ENCODE measurements at regions not wholly inside any gene's neighbourhood (a gene's known extent, or its start where the extent isn't known, plus 50 kb on each side); places are given as distances from the start of the nearest gene placed in this dataset.

GRCh38 chr11:29026286-29026685 is 918.1 kb downstream of the METTL15 start:
- CTCF ChIA-PET = no interaction called here
- no peak for DNase-seq (ENCODE audit: low read depth)
- TF ChIP-seq CTCF (IDR thresholded peaks at IDR 0.05; ENCODE audit: insufficient read depth, low read depth, low read length) = no peak
- POLR2A ChIA-PET = no interaction called here
- H3K27me3 ChIP-seq (ENCODE audit: control insufficient read depth, insufficient read depth, low read length) = no peaks in the 10 kb centered on the region
- H3K4me3 ChIP-seq (ENCODE audit: low read depth, low read length) = no peak overlapping the region
- no peaks in the 10 kb centered on the region for H3K36me3 ChIP-seq (ENCODE audit: control insufficient read depth, insufficient read depth, low read length)

- DNase-seq (ENCODE audit: low read depth) = no peak
- CTCF ChIA-PET = interaction anchor here (1.4 kb wide), 1 partner anchor 134 kb away, joined by 4 read pairs; no protein-coding TSS in a partner anchor
- no peak for TF ChIP-seq CTCF (IDR thresholded peaks at IDR 0.05; ENCODE audit: insufficient read depth, low read depth, low read length)
- H3K36me3 ChIP-seq (ENCODE audit: control insufficient read depth, insufficient read depth, low read length) = no peaks in the 10 kb centered on the region
- POLR2A ChIA-PET = no interaction called here
- H3K4me3 ChIP-seq (ENCODE audit: low read depth, low read length) = no peak overlapping the region
- H3K27me3 ChIP-seq (ENCODE audit: control insufficient read depth, insufficient read depth, low read length) = no peaks in the 10 kb centered on the region
Measured at GRCh38 chr11:29025001-29025400, 916.8 kb downstream of the METTL15 start.

GRCh38 chr11:29024386-29024785 is 916.2 kb downstream of the METTL15 start:
- Histone ChIP-seq H3K27me3 (ENCODE audit: control insufficient read depth, insufficient read depth, low read length) (no peaks in the 10 kb centered on the region), H3K36me3 (ENCODE audit: control insufficient read depth, insufficient read depth, low read length) (no peaks in the 10 kb centered on the region), H3K4me3 (ENCODE audit: low read depth, low read length) (no peak overlapping the region)
- DNase-seq (ENCODE audit: low read depth) = no peak
- ChIA-PET CTCF (interaction anchor here (1.4 kb wide), 1 partner anchor 135 kb away, joined by 4 read pairs; no protein-coding TSS in a partner anchor), POLR2A (no interaction called here)
- no peak for TF ChIP-seq CTCF (IDR thresholded peaks at IDR 0.05; ENCODE audit: insufficient read depth, low read depth, low read length)

GRCh38 chr11:29023761-29024160 is 915.6 kb downstream of the METTL15 start:
- Histone ChIP-seq H3K36me3 (ENCODE audit: control insufficient read depth, insufficient read depth, low read length) (no peaks in the 10 kb centered on the region), H3K4me3 (ENCODE audit: low read depth, low read length) (no peak overlapping the region), H3K27me3 (ENCODE audit: control insufficient read depth, insufficient read depth, low read length) (no peaks in the 10 kb centered on the region)
- ChIA-PET POLR2A (no interaction called here), CTCF (interaction anchor here (1.4 kb wide), 1 partner anchor 136 kb away, joined by 4 read pairs; no protein-coding TSS in a partner anchor)
- TF ChIP-seq CTCF (IDR thresholded peaks at IDR 0.05; ENCODE audit: insufficient read depth, low read depth, low read length) = no peak
- no peak for DNase-seq (ENCODE audit: low read depth)

GRCh38 chr11:29022676-29023075 is 914.5 kb downstream of the METTL15 start:
- ChIA-PET CTCF (interaction anchor here (0.6 kb wide), 1 partner anchor 325 kb away, joined by 4 read pairs; no protein-coding TSS in a partner anchor), POLR2A (no interaction called here)
- Histone ChIP-seq H3K27me3 (ENCODE audit: control insufficient read depth, insufficient read depth, low read length) (no peaks in the 10 kb centered on the region), H3K36me3 (ENCODE audit: control insufficient read depth, insufficient read depth, low read length) (no peaks in the 10 kb centered on the region), H3K4me3 (ENCODE audit: low read depth, low read length) (no peak overlapping the region)
- no peak for DNase-seq (ENCODE audit: low read depth)
- TF ChIP-seq CTCF (IDR thresholded peaks at IDR 0.05; ENCODE audit: insufficient read depth, low read depth, low read length) = no peak
